NCI-H510A (cell line): ENCODE measurements at regions not wholly inside any gene's neighbourhood (a gene's known extent, or its start where the extent isn't known, plus 50 kb on each side); places are given as distances from the start of the nearest gene placed in this dataset.

Source experiments
- DNase-seq: peaks from one replicate; lab custom pipeline; 2025; lab: John Stamatoyannopoulos, UW

GRCh38 chr4:176507845-176508533 lies 188.2 kb downstream of the SPCS3 start:
- no peak for DNase-seq

GRCh38 chr4:176508780-176509331 lies 189.1 kb downstream of the SPCS3 start:
- no peak for DNase-seq

GRCh38 chr4:176525576-176525975 lies 205.8 kb downstream of the SPCS3 start:
- no peak for DNase-seq

- DNase-seq = no peak
Measured at GRCh38 chr4:176526704-176527103, 206.9 kb downstream of the SPCS3 start.

- DNase-seq = no peak
Measured at GRCh38 chr4:176529574-176529973, 209.8 kb downstream of the SPCS3 start.

GRCh38 chr4:176533159-176533558 lies 213.4 kb downstream of the SPCS3 start:
- DNase-seq = no peak

- DNase-seq = no peak
Measured at GRCh38 chr4:176534566-176534965, 214.8 kb downstream of the SPCS3 start.

GRCh38 chr4:176538217-176538925 lies 218.6 kb downstream of the SPCS3 start:
- DNase-seq = no peak

- DNase-seq = no peak
Measured at GRCh38 chr4:176539091-176539784, 219.5 kb downstream of the SPCS3 start.

GRCh38 chr4:176539785-176540175 lies 220.0 kb downstream of the SPCS3 start:
- no peak for DNase-seq

- no peak for DNase-seq
Measured at GRCh38 chr4:176540814-176541213, 221.0 kb downstream of the SPCS3 start.

GRCh38 chr4:176545872-176546271 lies 226.1 kb downstream of the SPCS3 start:
- DNase-seq = no peak

- DNase-seq = no peak
Measured at GRCh38 chr4:176546975-176547374, 227.2 kb downstream of the SPCS3 start.

GRCh38 chr4:176548571-176548970 lies 228.8 kb downstream of the SPCS3 start:
- DNase-seq = no peak

GRCh38 chr4:176549161-176549865 lies 229.5 kb downstream of the SPCS3 start:
- no peak for DNase-seq

GRCh38 chr4:176558661-176559060 lies 234.1 kb downstream of the VEGFC start:
- no peak for DNase-seq

- no peak for DNase-seq
Measured at GRCh38 chr4:176561368-176561767, 231.4 kb downstream of the VEGFC start.

- no peak for DNase-seq
Measured at GRCh38 chr4:176563591-176563990, 229.1 kb downstream of the VEGFC start.

GRCh38 chr4:176565049-176565448 lies 227.7 kb downstream of the VEGFC start:
- no peak for DNase-seq

- DNase-seq = no peak
Measured at GRCh38 chr4:176566769-176567168, 226.0 kb downstream of the VEGFC start.

- DNase-seq = no peak
Measured at GRCh38 chr4:176568238-176568637, 224.5 kb downstream of the VEGFC start.

- no peak for DNase-seq
Measured at GRCh38 chr4:176569301-176569700, 223.4 kb downstream of the VEGFC start.
